HG03378 (cell line): ENCODE measurements at regions not wholly inside any gene's neighbourhood (a gene's known extent, or its start where the extent isn't known, plus 50 kb on each side); places are given as distances from the start of the nearest gene placed in this dataset.
"Not testable (repeated sequence)": the region's sequence is repeated elsewhere in the genome, so short reads cannot be mapped to it uniquely, and the experiment has no call there.

ENCODE experiments used
- ATAC-seq: cut with Tn5 transposase; IDR thresholded peaks from one replicate; pipeline ENCODE4 v1.9.1; 2021; ENCODE audit warnings: mild to moderate bottlenecking, moderate library complexity; ENCODE audit not compliant: unreplicated experiment

GRCh38 chr12:69028941-69029729 lies 96.2 kb upstream of the CPM start:
- no peak for ATAC-seq

DNA sequence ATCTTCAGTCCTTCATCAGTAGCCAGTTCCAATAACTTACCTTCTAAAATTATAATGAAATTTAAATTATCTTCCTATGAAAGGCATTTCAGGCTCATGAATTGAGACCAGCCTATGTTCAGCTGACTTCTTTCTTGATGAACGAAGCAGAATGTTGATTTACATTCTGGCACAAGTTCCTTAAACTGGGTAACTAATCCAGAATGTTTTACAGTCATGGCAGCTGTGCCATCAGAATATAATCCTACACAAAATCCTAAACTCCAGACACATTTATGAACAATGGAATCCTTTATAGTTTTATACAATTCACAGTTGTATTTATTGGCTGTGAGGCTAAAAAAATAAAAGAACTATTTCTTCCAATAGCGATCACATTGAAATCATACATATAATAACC lies 97.3 kb upstream of the CPM start:
- ATAC-seq = no peak

GRCh38 chr12:69036533-69036932 lies 103.6 kb upstream of the CPM start:
- no peak for ATAC-seq

DNA sequence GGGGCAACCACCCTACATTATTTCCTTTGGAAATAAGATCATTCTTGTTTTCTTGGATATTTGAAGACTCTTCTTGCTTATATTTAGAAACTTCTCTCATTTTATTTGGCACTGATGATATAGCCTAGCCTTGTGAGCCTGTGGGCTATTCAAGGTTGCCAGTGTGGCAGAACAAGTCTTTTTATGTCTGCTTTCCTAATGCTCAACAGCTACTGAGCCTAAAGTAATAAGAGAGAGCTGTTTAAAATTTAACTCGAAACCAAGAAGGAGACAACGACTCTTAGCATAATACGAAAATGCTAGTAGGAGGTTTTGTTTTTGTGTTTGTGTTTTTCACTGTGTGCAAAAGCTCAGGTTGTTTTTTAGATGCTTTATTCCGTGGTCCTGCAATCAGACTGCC lies 104.0 kb upstream of the CPM start:
- ATAC-seq = no peak

- ATAC-seq = no peak
These were observed 106.9 kb upstream of the CPM start for GRCh38 chr12:69039911-69040310.

GRCh38 chr12:69042557-69042956 lies 109.6 kb upstream of the CPM start:
- ATAC-seq = no peak

- no peak for ATAC-seq
These were observed 110.0 kb upstream of the CPM start for GRCh38 chr12:69042970-69043369.

DNA sequence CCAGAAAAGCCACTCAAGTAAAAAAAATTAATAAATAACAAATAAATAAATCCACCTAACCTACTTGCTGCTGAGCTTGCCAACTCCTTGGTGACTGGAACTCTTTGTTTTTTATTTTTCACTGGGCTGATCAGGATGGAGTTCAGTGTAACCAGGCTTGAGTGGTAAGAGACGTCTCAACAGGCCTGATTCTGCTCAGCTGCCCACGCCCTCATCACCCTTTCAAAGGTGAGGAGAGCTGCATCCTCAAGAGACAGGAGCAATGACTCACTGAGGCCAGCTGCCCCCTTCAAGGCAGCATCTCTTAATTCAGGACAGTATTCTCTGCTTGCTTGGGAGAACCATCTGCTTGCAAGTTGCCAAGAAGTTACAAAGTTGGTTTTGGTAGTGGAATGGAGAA lies 111.9 kb upstream of the CPM start:
- ATAC-seq = no peak

GRCh38 chr12:69045430-69045829 lies 112.5 kb upstream of the CPM start:
- no peak for ATAC-seq

DNA sequence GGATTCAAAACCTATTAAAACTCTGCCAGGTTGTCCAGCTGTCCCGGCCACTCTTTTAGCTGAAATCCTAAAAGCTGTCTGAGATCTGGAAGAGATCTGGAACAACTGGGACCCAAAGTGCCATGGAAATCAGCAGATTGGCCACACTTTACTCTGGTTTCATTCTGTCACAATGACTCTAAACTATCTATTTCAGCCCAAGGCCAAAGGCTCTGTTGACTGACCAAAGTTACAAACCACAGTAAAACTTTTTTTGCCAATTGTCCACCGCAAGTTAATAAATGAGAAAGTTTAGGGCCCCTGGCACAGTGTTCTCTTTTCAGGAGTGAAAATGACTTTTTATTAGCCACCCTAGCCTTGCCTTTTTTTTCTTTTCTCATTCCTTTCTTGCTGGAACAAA lies 113.4 kb upstream of the CPM start:
- ATAC-seq = no peak

DNA sequence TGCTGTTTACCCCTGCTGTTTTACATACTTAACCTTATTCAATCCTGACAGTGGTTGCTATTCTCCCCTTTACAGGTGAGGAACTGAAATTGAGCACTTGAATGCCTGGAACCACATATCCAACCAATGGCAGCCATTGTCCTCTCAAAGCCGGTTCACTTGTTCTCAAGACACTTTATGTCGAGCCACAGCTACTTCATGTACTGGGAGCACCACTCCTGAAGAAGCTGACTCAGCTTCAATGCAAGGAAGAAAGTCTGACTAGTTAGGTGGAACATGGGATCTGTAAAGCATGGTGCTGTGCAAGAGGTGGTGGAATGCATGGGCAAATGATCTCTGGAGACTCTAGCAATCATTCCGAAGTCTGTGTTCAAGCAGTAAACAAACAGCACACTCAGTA lies 113.9 kb upstream of the CPM start:
- no peak for ATAC-seq

GRCh38 chr12:69047990-69048389 lies 115.0 kb upstream of the CPM start:
- ATAC-seq = no peak

GRCh38 chr12:69049855-69050254 lies 116.9 kb upstream of the CPM start:
- ATAC-seq = not testable (repeated sequence)

DNA sequence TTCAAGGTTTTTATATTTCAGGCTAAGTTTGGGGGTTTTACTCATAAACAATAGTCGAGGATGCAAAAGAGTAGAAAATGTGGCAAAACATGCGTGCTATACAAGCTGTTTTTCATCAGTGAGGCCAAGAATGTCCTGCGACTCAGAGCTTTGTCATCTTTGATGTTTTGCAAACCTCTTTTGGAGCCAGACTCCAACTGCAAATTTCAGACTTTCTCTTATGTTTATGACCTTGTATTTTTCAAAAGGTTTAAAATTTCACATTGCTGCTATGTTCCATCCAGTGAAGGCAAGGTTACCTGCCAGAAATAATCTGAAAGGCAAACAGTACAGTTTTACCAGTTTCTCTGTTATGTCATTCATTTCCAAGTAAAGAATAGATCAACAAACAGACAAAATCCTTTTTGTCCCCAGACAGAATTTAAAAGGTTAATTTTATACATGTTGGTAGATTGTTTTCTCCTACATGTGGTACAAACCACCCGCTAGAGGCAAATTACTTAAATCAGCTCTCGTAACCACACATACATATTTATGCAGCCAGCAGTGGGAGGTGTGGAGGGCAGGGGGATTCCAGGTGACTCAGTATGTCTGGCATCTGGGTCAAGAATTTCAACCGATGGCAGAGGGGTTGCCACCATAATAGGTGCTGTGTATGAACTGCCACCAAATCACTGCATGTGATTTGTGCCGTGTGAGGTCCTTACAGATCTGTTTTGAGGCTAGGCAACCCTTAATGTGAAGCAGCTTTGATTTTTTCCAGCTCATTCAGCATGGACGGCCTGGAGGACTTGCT lies 119.8 kb upstream of the CPM start:
- ATAC-seq = peak; percentile 64

DNA sequence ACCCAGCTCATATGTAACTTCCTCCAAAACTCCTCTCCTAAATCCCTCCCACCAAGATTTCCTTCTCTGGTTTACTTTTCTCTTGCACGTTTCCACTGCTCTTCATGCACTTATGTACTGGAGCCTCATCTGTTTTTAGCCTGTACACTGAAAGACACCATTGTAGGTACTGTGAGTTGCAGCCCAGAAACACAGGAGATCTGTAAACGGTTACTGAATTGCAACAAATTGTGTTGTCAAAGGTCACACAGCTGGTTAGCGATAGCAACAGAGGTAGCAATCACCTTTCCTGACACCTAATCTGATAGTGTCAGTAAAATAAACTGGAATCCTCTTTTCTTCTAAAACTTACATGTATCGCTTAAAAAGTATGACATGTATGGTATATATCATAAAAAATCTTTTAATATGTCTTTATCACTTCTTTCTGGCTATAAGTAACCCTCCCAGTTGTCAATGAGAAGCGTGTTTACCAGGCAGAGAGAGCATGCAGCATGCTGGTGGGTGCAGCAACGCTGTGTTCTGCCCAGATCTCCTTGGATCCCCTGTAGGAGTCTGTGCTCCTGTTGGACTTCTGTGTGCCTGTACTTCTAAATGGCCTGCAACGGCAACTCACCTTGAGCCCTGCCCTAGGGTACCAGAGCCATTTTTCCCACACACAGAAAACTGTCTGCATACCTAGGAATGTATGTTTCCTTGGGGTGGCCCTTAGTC lies 121.5 kb upstream of the CPM start:
- no peak for ATAC-seq

DNA sequence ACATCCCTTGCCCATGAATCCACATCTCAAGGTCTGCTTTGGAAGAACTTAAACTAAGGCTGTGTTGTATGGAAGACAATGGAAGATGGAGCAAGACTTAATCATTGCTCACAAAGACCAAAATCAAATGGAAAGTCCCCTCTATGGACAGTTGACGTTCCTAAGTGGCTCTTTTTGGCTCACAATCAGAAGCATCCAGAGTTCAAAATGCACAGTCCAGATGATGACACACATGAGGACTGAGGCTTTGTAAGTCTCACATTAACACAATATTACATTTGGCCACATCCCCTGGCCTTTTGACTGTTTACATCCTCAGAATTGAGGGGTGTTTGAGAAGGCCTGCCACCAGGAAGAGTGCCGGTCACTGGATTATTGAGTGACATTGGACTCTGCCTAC lies 122.3 kb upstream of the CPM start:
- ATAC-seq = no peak

GRCh38 chr12:69055706-69056105 lies 122.7 kb upstream of the CPM start:
- ATAC-seq = no peak

DNA sequence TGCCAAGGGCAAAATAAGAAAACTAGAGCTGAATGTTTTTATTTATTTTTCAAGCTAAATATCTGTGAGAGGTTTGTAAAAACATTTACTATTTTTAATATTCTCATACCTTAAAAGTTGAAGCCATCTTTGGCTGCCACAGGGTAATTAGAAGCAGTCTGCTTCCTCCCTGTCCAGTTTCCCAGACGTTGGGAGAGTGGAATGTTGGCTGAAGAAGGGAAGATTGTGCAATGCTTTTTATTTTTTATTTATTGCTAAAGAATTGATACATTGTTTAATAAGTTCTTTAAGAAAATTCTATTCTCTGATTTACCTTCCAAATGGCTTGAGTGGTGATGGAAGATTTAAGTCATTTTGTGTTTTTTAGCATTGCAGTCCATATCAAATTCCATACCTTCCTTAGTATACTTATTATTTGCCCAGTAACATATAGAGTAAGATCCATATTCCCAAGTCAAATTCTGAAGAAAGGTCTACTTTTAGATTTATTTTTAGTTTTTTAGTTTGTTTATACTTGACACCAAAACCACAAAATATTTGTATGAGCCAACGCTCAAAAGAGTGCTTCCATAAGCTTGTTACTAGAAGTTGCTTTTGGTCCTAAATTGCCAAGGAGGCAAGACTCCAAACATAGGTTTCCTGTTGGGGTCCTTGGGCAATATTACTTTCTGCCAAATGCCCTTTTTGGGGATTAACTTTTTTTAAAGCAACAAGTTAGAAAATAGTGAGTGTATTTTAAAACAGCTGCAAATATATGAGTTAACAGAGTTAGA lies 124.0 kb upstream of the CPM start:
- no peak for ATAC-seq

DNA sequence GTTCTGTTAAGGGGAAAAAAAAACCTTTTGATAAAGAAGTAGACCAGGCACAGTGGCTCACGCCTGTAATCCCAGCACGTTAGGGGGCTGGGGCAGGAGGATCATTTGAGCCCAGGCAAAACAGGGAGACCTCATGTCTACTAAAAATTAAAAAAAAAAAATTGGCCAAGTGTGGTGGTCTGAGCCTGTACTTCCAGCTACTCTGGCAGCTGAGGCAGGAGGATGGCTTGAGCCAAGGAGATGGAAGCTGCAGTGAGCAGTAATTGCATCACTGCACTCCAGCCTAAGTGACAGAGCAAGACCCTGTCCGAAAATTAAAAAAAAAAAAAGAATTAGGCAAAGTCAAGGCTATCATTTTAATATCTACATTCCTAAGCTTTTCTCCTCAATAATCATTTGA lies 124.8 kb upstream of the CPM start:
- ATAC-seq = no peak

DNA sequence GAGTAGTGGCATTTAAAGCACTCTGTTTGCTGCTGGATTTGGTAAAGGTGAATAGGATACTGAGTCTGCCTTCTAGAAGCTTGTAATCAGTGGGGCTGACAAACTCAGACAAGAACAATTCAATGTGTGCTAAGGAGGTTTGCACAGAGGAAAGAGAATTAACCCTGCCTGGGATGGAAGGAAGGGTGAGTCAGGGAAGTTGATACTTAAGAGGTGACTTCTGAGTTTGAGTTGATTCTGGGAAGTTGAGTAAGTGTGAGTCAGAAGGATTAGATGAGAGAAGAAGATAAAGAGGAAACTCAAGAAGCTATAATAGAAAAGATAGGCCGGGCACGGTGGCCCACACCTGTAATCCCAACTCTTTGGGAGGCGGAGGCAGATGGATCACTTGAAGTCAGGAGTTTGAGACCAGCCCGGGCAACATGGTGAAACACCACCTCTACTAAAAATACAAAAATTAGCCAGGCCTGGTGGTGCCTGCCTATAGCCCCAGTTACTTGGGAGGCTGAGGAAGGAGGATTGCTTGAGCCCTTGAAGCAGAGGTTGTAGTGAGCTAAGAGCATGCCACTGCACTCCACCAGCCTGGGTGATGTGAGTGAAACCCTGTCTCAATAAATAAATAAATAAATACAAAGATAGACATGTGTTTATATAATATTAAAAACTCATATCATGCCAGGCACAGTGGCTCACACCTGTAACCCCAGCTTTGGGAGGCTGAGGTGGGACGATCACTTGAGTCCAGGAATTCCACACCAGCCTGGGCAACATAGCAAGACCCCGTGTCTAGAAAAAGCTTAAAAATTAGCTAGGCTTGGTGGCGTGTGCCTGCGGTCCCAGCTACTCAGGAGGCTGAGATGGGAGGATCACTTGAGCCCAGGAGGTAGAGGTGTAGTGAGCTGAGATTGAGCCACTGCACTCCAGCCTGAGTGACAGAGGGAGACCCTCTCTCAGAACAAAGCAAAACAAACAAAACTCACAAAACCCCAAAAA lies 126.8 kb upstream of the CPM start:
- no peak for ATAC-seq
